Lower lobe of right lung (tissue), 2 donors: ENCODE measurements at regions not wholly inside any gene's neighbourhood (a gene's known extent, or its start where the extent isn't known, plus 50 kb on each side); places are given as distances from the start of the nearest gene placed in this dataset.
"Not testable (repeated sequence)": the region's sequence is repeated elsewhere in the genome, so short reads cannot be mapped to it uniquely, and the experiment has no call there.

Experiments
- ATAC-seq, 2 donors: fragments of 200-7000 bp; cut with Tn5 transposase; one replicate each; pipeline ENCODE4 v1.9.1; 2020 to 2022; ENCODE audit warnings: mild to moderate bottlenecking in 2 of 2, moderate library complexity in 2 of 2
- DNase-seq: peaks from one replicate; pipeline ENCODE4 v3.0.0-alpha.2; 2020
- H3K27ac ChIP-seq: fragments of 200-600 bp; one replicate; pipeline ENCODE4 v1.8.0; 2022
- H3K27me3 ChIP-seq: fragments of 200-600 bp; one replicate; pipeline ENCODE4 v1.8.0; 2022; ENCODE audit warnings: low read depth
- H3K36me3 ChIP-seq: fragments of 200-600 bp; one replicate; pipeline ENCODE4 v1.8.0; 2022; ENCODE audit warnings: mild to moderate bottlenecking
- H3K4me1 ChIP-seq: fragments of 200-600 bp; one replicate; pipeline ENCODE4 v1.8.0; 2022
- H3K4me3 ChIP-seq: fragments of 200-600 bp; one replicate; pipeline ENCODE4 v1.8.0; 2022; ENCODE audit warnings: mild to moderate bottlenecking
- H3K9me3 ChIP-seq: fragments of 200-600 bp; one replicate; pipeline ENCODE4 v1.8.0; 2022
- CTCF ChIP-seq: fragments of 200-600 bp; IDR thresholded peaks from one replicate; pipeline ENCODE4 v1.8.0; 2022; ENCODE audit warnings: antibody characterized with exemption, mild to moderate bottlenecking
- intact Hi-C: fragments of 100-400 bp; cut with DNase I; formaldehyde crosslinking; loops from one replicate; pipeline ENCODE4 v1.11.0; 2022
- donor health status: DM: no; HTN: yes; CAD: no; lungs with severe emphysema.

GRCh38 chr10:53063805-53064204, 291.2 kb upstream of the MBL2 start:
- H3K27me3 ChIP-seq = no peaks in the 10 kb centered on the region
- H3K4me3 ChIP-seq = no peak overlapping the region
- no peak for TF ChIP-seq CTCF
- no peaks in the 10 kb centered on the region for H3K36me3 ChIP-seq
- DNase-seq = no peak
- H3K4me1 ChIP-seq = no peaks in the 10 kb centered on the region
- no peak for ATAC-seq
- no peak overlapping the region for H3K27ac ChIP-seq
- no peaks in the 10 kb centered on the region for H3K9me3 ChIP-seq
- intact Hi-C loops = no loop called here

- intact Hi-C loops = no loop called here
- Histone ChIP-seq H3K27me3 (no peaks in the 10 kb centered on the region), H3K4me1 (no peaks in the 10 kb centered on the region), H3K27ac (no peak overlapping the region), H3K9me3 (no peaks in the 10 kb centered on the region), H3K4me3 (no peak overlapping the region), H3K36me3 (no peaks in the 10 kb centered on the region)
- DNase-seq (no peak), ATAC-seq (no peak)
- TF ChIP-seq CTCF = no peak
These were observed 280.1 kb upstream of the MBL2 start for GRCh38 chr10:53052521-53053164.

- DNase-seq (no peak), ATAC-seq (no peak)
- TF ChIP-seq CTCF = no peak
- Histone ChIP-seq H3K9me3 (no peaks in the 10 kb centered on the region), H3K27me3 (no peaks in the 10 kb centered on the region), H3K27ac (no peak overlapping the region), H3K4me1 (no peaks in the 10 kb centered on the region), H3K36me3 (no peaks in the 10 kb centered on the region), H3K4me3 (no peak overlapping the region)
- intact Hi-C loops = no loop called here
These were observed 272.7 kb upstream of the MBL2 start for GRCh38 chr10:53045315-53045714.

GRCh38 chr10:53035823-53036222, 263.2 kb upstream of the MBL2 start:
- H3K9me3 ChIP-seq, H3K36me3 ChIP-seq, DNase-seq, H3K27me3 ChIP-seq, H3K4me3 ChIP-seq, intact Hi-C loops, ATAC-seq, H3K4me1 ChIP-seq, H3K27ac ChIP-seq: not testable (repeated sequence)

- Histone ChIP-seq H3K9me3 (no peaks in the 10 kb centered on the region), H3K4me1 (no peaks in the 10 kb centered on the region), H3K4me3 (no peak overlapping the region), H3K27ac (no peak overlapping the region), H3K27me3 (no peaks in the 10 kb centered on the region), H3K36me3 (no peaks in the 10 kb centered on the region)
- no peak for DNase-seq
- no peak for TF ChIP-seq CTCF
- intact Hi-C loops = no loop called here
- no peak for ATAC-seq
These were observed 260.8 kb upstream of the MBL2 start for GRCh38 chr10:53033396-53033795.

- H3K27ac ChIP-seq, H3K9me3 ChIP-seq, intact Hi-C loops, H3K4me3 ChIP-seq, H3K36me3 ChIP-seq, ATAC-seq, H3K4me1 ChIP-seq, H3K27me3 ChIP-seq: not testable (repeated sequence)
- DNase-seq = peak; percentile 49
These were observed 257.6 kb upstream of the MBL2 start for GRCh38 chr10:53029872-53030849.
